A549 (cell line): ENCODE measurements at regions not wholly inside any gene's neighbourhood (a gene's known extent, or its start where the extent isn't known, plus 50 kb on each side); places are given as distances from the start of the nearest gene placed in this dataset.

Experiments
- EHMT2 ChIP-seq: fragments of 200-600 bp; sonication (generic); IDR thresholded peaks from 2 replicates; pipeline ENCODE4 v1.6.1; 2016; ENCODE audit warnings: antibody characterized with exemption, low read depth, mild to moderate bottlenecking, moderate library complexity
- EP300 ChIP-seq, 2 experiments: fragments of >200 bp; sonication (Bioruptor Twin); formaldehyde crosslinking; IDR thresholded peaks; 2 replicates in 1 of 2; 3 replicates in 1 of 2; pipeline ENCODE4 v1.6.1; 2016 to 2017
- HEYL ChIP-seq: fragments of 250-450 bp; sonication (Bioruptor Pico); IDR thresholded peaks from 2 replicates; pipeline ENCODE4 v1.8.0; 2021; ENCODE audit warnings: mild to moderate bottlenecking, moderate library complexity
- MAX ChIP-seq: IDR thresholded peaks from 2 replicates; pipeline ENCODE4 v1.6.1; 2012
- MYC ChIP-seq: IDR thresholded peaks from 2 replicates; pipeline ENCODE4 v1.6.1; 2012; ENCODE audit warnings: mild to moderate bottlenecking, inconsistent platforms, low read length, improper control_type of control experiment, borderline replicate concordance
- POLR2A ChIP-seq: IDR thresholded peaks from 2 replicates; pipeline ENCODE4 v1.6.1; 2012; ENCODE audit warnings: mild to moderate bottlenecking, low read length
- TF ChIP-seq, protein P1 (sequence below): fragments of >200 bp; sonication (Bioruptor Twin); formaldehyde crosslinking; IDR thresholded peaks from 3 replicates; pipeline ENCODE4 v1.5.1; 2016
- TF ChIP-seq, protein P2 (sequence below): fragments of 450-650 bp; IDR thresholded peaks from 2 replicates; pipeline ENCODE4 v1.6.1; 2014; ENCODE audit warnings: antibody characterized with exemption
- TF ChIP-seq, protein P3 (sequence below): IDR thresholded peaks from 2 replicates; pipeline ENCODE4 v1.6.1; 2012

DNA sequence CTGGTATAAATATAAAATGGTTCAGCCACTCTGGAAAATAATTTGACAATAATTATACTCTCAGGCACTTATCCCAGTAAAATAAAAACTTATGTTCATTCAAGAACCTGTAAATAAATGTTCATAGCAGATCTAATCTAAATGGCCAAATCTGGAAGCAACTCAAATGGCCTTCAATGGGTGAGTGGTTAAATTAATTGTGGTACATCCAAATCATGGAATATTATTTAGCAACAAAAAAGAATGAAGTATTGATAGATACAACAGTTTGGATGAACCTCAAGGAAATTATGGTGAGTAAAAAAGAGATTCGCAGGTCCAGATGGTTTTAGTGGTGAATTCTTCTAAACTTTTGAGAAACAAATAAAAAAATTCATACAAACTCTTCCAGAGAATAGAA, 287.0 kb upstream of the ZC3H12C start:
- no peak for TF ChIP-seq EHMT2
- TF ChIP-seq, protein P1, sequence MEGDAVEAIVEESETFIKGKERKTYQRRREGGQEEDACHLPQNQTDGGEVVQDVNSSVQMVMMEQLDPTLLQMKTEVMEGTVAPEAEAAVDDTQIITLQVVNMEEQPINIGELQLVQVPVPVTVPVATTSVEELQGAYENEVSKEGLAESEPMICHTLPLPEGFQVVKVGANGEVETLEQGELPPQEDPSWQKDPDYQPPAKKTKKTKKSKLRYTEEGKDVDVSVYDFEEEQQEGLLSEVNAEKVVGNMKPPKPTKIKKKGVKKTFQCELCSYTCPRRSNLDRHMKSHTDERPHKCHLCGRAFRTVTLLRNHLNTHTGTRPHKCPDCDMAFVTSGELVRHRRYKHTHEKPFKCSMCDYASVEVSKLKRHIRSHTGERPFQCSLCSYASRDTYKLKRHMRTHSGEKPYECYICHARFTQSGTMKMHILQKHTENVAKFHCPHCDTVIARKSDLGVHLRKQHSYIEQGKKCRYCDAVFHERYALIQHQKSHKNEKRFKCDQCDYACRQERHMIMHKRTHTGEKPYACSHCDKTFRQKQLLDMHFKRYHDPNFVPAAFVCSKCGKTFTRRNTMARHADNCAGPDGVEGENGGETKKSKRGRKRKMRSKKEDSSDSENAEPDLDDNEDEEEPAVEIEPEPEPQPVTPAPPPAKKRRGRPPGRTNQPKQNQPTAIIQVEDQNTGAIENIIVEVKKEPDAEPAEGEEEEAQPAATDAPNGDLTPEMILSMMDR, result no peak
- TF ChIP-seq POLR2A, result no peak
- no peak for TF ChIP-seq MAX
- no peak for TF ChIP-seq EP300 (IDR thresholded peaks at IDR 0.05)
- TF ChIP-seq, protein P2, sequence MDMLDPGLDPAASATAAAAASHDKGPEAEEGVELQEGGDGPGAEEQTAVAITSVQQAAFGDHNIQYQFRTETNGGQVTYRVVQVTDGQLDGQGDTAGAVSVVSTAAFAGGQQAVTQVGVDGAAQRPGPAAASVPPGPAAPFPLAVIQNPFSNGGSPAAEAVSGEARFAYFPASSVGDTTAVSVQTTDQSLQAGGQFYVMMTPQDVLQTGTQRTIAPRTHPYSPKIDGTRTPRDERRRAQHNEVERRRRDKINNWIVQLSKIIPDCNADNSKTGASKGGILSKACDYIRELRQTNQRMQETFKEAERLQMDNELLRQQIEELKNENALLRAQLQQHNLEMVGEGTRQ, result no peak
- TF ChIP-seq MYC, result no peak
- no peak for TF ChIP-seq HEYL (CRISPR knock-in tag)
- TF ChIP-seq, protein P3, sequence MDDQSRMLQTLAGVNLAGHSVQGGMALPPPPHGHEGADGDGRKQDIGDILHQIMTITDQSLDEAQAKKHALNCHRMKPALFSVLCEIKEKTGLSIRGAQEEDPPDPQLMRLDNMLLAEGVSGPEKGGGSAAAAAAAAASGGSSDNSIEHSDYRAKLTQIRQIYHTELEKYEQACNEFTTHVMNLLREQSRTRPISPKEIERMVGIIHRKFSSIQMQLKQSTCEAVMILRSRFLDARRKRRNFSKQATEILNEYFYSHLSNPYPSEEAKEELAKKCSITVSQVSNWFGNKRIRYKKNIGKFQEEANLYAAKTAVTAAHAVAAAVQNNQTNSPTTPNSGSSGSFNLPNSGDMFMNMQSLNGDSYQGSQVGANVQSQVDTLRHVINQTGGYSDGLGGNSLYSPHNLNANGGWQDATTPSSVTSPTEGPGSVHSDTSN, result no peak
